ENCODE measurements at regions not wholly inside any gene's neighbourhood (a gene's known extent, or its start where the extent isn't known, plus 50 kb on each side); places are given as distances from the start of the nearest gene placed in this dataset.
A peak's percentile ranks its signal among the peaks of the same experiment; 100 is the strongest.

DNA sequence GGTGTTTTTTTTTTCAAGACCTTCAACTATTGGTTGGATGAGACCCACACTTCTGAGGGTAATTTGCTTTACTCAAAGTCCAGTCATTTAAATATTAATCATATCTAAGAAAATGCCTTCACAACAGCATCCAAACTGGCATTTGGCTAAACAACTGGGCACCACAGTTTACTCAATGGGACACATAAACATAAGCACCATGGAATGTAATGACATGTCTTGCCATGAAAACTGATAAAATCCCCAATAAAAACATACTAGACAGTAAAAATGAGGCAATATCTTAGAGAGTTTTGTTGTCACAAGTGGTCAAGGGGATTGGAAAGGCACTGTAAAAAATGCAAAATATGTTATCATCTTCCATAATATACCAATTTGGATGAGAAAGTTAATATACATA is 838.8 kb upstream of the ADAMTS5 start:
- TF ChIP-seq, protein P1, sequence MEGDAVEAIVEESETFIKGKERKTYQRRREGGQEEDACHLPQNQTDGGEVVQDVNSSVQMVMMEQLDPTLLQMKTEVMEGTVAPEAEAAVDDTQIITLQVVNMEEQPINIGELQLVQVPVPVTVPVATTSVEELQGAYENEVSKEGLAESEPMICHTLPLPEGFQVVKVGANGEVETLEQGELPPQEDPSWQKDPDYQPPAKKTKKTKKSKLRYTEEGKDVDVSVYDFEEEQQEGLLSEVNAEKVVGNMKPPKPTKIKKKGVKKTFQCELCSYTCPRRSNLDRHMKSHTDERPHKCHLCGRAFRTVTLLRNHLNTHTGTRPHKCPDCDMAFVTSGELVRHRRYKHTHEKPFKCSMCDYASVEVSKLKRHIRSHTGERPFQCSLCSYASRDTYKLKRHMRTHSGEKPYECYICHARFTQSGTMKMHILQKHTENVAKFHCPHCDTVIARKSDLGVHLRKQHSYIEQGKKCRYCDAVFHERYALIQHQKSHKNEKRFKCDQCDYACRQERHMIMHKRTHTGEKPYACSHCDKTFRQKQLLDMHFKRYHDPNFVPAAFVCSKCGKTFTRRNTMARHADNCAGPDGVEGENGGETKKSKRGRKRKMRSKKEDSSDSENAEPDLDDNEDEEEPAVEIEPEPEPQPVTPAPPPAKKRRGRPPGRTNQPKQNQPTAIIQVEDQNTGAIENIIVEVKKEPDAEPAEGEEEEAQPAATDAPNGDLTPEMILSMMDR (conservative IDR thresholded peaks at IDR 0.05): no peak
- Mint-ChIP-seq H3K4me1 (peaks cover 9% of the 10 kb centered on the region), H3K27ac (ENCODE audit: unreplicated experiment) (no peak overlapping the region), H3K4me3 (no peak overlapping the region), H3K36me3 (ENCODE audit: low read depth) (no peaks in the 10 kb centered on the region), H3K9me3 (no peaks in the 10 kb centered on the region), H3K27me3 (ENCODE audit: low read depth) (no peaks in the 10 kb centered on the region)
- DNase-seq (ENCODE audit: low read depth, low spot score): no peak

DNA sequence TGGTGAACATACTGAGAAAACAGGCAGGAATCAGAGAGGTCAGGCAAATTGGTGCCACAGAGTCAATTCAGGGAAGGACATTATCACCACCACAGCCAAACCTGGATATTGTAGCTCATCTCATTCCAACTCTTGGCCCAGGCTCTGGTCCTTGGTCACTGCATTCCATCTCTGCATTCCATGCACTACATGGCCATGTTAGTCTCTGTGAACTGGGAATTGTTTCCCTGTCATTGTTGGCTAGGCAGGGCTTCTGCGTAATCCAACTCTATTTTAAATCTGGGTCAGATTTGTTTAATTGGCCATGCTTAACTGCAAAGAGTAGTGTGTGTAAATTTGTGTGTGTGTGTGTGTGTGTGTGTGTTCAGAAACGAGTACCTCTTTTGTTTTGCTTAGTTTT is 837.6 kb upstream of the ADAMTS5 start:
- H3K9me3 Mint-ChIP-seq: no peaks in the 10 kb centered on the region
- no peaks in the 10 kb centered on the region for H3K36me3 Mint-ChIP-seq (ENCODE audit: low read depth)
- H3K27me3 Mint-ChIP-seq (ENCODE audit: low read depth): no peaks in the 10 kb centered on the region
- no peak for DNase-seq (ENCODE audit: low read depth, low spot score)
- TF ChIP-seq, protein P1 (conservative IDR thresholded peaks at IDR 0.05): no peak
- no peak overlapping the region for H3K27ac Mint-ChIP-seq (ENCODE audit: unreplicated experiment)
- no peak overlapping the region for H3K4me3 Mint-ChIP-seq
- H3K4me1 Mint-ChIP-seq: peaks cover 9% of the 10 kb centered on the region

DNA sequence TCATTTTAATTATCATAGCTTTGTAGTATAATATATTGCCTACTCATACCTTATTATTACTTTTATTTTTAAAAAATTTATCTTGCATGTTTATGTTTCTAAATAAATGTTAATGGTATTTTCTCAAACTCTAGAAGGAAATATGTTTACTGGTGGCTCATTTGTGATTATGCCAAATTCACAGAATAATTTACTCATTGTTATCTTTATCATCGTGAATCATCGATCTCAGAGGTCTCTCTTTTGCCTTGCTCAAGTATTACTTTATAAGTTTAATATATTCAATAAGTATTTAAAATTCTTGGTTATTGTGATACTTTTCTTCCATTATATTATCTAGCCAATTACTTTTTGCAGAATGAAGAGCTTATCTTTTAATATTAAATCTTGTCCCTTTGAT is 836.7 kb upstream of the ADAMTS5 start:
- H3K36me3 Mint-ChIP-seq (ENCODE audit: low read depth): no peaks in the 10 kb centered on the region
- H3K27ac Mint-ChIP-seq (ENCODE audit: unreplicated experiment): no peak overlapping the region
- no peak overlapping the region for H3K4me3 Mint-ChIP-seq
- H3K4me1 Mint-ChIP-seq: peaks cover 9% of the 10 kb centered on the region
- TF ChIP-seq, protein P1 (conservative IDR thresholded peaks at IDR 0.05): no peak
- H3K27me3 Mint-ChIP-seq (ENCODE audit: low read depth): no peaks in the 10 kb centered on the region
- no peak for DNase-seq (ENCODE audit: low read depth, low spot score)
- H3K9me3 Mint-ChIP-seq: no peaks in the 10 kb centered on the region

DNA sequence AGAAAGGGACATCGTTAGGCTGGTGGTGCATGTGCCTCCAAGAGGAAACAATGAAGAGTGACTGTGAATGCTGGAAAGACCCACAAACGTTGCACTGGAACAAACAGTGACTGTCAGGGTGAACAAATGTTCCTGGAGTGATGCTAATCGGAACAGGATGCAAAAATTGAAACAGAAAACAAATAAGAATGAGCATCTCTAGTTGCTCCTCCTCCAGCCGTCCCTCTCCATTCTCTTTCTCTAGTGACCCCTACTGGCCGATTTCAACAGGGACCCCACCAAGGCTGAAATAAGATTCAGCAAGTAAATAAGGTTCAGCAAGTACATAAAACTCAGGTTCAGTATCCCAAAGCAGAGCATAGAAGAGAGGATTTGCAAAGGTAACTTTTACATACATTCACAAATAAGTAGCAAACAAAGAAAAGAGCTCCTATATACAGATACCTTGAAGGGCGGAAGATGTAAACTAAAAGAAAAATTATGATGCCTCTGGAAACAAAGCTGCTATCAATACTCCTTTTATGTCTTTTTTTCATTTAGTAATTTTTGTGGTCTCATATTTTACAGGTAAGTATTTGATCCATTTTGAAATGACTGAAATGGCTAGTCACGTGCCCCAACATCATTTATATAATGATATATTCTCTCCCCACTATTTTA is 836.1 kb upstream of the ADAMTS5 start:
- TF ChIP-seq, protein P1 (conservative IDR thresholded peaks at IDR 0.05): peak; percentile 65
- Mint-ChIP-seq H3K4me1 (peaks cover 9% of the 10 kb centered on the region), H3K27me3 (ENCODE audit: low read depth) (no peaks in the 10 kb centered on the region), H3K9me3 (no peaks in the 10 kb centered on the region), H3K4me3 (no peak overlapping the region), H3K36me3 (ENCODE audit: low read depth) (no peaks in the 10 kb centered on the region), H3K27ac (ENCODE audit: unreplicated experiment) (no peak overlapping the region)
- peak; percentile 36 for DNase-seq (ENCODE audit: low read depth, low spot score)

DNA sequence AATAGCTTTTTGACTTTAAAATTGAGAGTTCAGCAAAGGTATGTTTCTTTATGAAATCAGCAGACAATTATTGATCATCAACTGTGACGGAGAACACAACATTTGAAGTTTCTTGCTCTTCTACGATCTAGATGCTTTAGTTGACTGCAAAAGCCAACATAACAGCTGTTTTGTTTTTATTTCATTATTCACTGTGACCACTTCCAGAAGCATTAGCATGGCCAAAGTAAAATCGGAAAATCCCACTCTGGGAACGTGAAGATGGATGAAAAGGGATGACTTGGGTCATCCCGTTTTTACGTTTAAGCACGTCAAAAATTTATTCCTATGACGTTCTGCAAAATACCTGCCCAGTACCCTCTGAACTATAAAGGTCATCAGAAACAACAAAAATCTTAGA is 833.0 kb upstream of the ADAMTS5 start:
- Mint-ChIP-seq H3K4me3 (no peak overlapping the region), H3K27me3 (ENCODE audit: low read depth) (no peaks in the 10 kb centered on the region), H3K9me3 (no peaks in the 10 kb centered on the region), H3K36me3 (ENCODE audit: low read depth) (no peaks in the 10 kb centered on the region), H3K27ac (ENCODE audit: unreplicated experiment) (no peak overlapping the region), H3K4me1 (peaks cover 13% of the 10 kb centered on the region)
- DNase-seq (ENCODE audit: low read depth, low spot score): no peak
- TF ChIP-seq, protein P1 (conservative IDR thresholded peaks at IDR 0.05): no peak

Data from neural crest cell (in vitro differentiated cells).